Erythroblast (primary cell): ENCODE measurements at regions not wholly inside any gene's neighbourhood (a gene's known extent, or its start where the extent isn't known, plus 50 kb on each side); places are given as distances from the start of the nearest gene placed in this dataset.
"Not testable (repeated sequence)": the region's sequence is repeated elsewhere in the genome, so short reads cannot be mapped to it uniquely, and the experiment has no call there.

Source experiments
- DNase-seq, 2 experiments: peaks; one replicate each; lab custom pipeline; 2025; lab: John Stamatoyannopoulos, UW
- GATA1 ChIP-seq: IDR thresholded peaks from 2 replicates; pipeline ENCODE4 v1.6.1; 2011; ENCODE audit warnings: low read depth, mild to moderate bottlenecking, control low read depth, low read length, moderate library complexity
- POLR2A ChIP-seq: IDR thresholded peaks from 2 replicates; pipeline ENCODE4 v1.6.1; 2011; ENCODE audit warnings: mild to moderate bottlenecking, low read length

- no peak for DNase-seq
- TF ChIP-seq GATA1 (no peak), POLR2A (no peak)
These were observed 321.8 kb downstream of the KCNJ3 start for GRCh38 chr2:155020246-155020645.

- DNase-seq, result no peak
- no peak for TF ChIP-seq POLR2A
- TF ChIP-seq GATA1, result no peak
These were observed 312.4 kb downstream of the KCNJ3 start for GRCh38 chr2:155010925-155011324.

- DNase-seq, result no peak
- TF ChIP-seq POLR2A, result no peak
These were observed 296.9 kb downstream of the KCNJ3 start for GRCh38 chr2:154995361-154995760.

GRCh38 chr2:154992826-154993225 lies 294.3 kb downstream of the KCNJ3 start:
- TF ChIP-seq GATA1, result no peak
- no peak for TF ChIP-seq POLR2A
- no peak for DNase-seq

- no peak for TF ChIP-seq GATA1
- no peak for TF ChIP-seq POLR2A
- DNase-seq, result no peak
These were observed 280.2 kb downstream of the KCNJ3 start for GRCh38 chr2:154978710-154979109.

- no peak for TF ChIP-seq POLR2A
- TF ChIP-seq GATA1, result no peak
- DNase-seq, result no peak
These were observed 279.7 kb downstream of the KCNJ3 start for GRCh38 chr2:154978244-154978643.

GRCh38 chr2:154974041-154974440 lies 275.5 kb downstream of the KCNJ3 start:
- DNase-seq, result no peak
- TF ChIP-seq POLR2A (no peak), GATA1 (no peak)

- TF ChIP-seq GATA1, result no peak
- TF ChIP-seq POLR2A, result no peak
- no peak for DNase-seq
These were observed 265.0 kb downstream of the KCNJ3 start for GRCh38 chr2:154963511-154963910.

- TF ChIP-seq POLR2A (no peak), GATA1 (no peak)
- DNase-seq, result no peak
These were observed 263.2 kb downstream of the KCNJ3 start for GRCh38 chr2:154961676-154962075.

- TF ChIP-seq GATA1 (no peak), POLR2A (no peak)
- no peak for DNase-seq
These were observed 262.5 kb downstream of the KCNJ3 start for GRCh38 chr2:154960802-154961583.

GRCh38 chr2:154952346-154952980 lies 254.0 kb downstream of the KCNJ3 start:
- no peak for DNase-seq
- no peak for TF ChIP-seq POLR2A
- TF ChIP-seq GATA1, result no peak

- not testable (repeated sequence) for DNase-seq
These were observed 248.9 kb downstream of the KCNJ3 start for GRCh38 chr2:154947416-154947815.

- DNase-seq, result no peak
- no peak for TF ChIP-seq POLR2A
These were observed 247.5 kb downstream of the KCNJ3 start for GRCh38 chr2:154945984-154946383.

- DNase-seq, result no peak
- no peak for TF ChIP-seq POLR2A
- TF ChIP-seq GATA1, result no peak
These were observed 242.9 kb downstream of the KCNJ3 start for GRCh38 chr2:154941379-154941778.

GRCh38 chr2:154934213-154934612 lies 235.7 kb downstream of the KCNJ3 start:
- DNase-seq, result no peak

More at GRCh38 chr2:154934213-154934612, 235.7 kb downstream of the KCNJ3 start:
- TF ChIP-seq GATA1 (no peak), POLR2A (no peak)
